ENCODE measurements at regions not wholly inside any gene's neighbourhood (a gene's known extent, or its start where the extent isn't known, plus 50 kb on each side); places are given as distances from the start of the nearest gene placed in this dataset.
"Not testable (repeated sequence)": the region's sequence is repeated elsewhere in the genome, so short reads cannot be mapped to it uniquely, and the experiment has no call there.

DNA sequence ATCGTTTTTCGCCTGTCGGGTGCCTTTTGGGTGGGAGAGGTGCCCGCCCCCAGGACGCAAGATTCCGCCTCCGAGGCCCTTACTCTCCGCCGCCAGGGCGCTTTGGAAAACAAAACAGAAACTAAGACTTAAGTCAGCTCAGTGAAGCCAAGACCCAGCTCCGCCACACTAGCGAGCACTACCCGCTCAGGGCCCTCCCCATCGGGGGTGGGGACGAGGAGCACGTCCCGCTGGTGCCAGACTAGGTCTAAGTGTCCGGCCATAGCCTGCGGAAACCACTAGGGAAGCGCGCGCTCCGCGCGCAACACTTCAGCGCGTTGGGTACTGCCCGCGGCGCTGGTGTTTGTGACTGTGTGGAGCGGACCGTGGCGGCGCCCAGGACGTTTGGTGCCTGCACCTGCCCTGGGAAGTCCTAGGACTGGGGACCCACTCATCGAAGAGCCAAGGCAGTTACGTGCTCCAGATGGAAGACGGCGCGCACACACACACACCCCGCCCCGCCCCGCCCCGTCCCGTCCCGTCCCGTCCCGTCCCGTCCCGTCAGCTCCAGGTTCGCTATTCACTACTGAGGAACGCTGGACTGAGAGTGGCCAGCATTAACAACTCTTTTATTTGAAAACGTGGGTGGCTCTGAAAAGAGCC lies 57.6 kb upstream of the BOLA1 start:
- not testable (repeated sequence) for DNase-seq

DNA sequence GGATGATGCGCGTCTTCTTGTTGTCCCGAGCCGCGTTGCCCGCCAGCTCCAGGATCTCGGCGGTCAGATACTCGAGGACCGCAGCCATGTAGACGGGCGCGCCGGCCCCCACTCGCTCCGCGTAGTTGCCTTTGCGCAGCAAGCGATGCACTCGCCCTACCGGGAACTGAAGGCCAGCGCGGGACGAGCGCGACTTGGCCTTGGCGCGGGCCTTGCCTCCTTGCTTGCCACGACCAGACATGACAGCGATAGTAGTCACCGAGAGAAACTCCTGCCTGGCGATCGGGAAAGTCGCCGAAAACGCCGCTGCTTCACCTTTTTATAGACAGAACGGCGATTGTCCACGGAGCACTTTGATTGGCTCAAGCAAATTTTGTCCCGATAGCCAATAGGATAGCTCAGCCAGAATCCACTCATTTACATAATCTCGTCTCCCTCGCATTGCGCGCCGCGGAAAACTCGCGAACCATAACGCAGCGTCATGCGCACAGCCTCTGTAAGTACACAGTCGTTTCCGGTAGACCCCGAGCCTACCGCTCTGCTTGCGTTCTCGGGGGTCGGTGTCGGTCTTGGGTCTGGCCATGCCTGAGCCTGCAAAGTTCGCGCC lies 56.8 kb upstream of the BOLA1 start:
- not testable (repeated sequence) for DNase-seq

DNA sequence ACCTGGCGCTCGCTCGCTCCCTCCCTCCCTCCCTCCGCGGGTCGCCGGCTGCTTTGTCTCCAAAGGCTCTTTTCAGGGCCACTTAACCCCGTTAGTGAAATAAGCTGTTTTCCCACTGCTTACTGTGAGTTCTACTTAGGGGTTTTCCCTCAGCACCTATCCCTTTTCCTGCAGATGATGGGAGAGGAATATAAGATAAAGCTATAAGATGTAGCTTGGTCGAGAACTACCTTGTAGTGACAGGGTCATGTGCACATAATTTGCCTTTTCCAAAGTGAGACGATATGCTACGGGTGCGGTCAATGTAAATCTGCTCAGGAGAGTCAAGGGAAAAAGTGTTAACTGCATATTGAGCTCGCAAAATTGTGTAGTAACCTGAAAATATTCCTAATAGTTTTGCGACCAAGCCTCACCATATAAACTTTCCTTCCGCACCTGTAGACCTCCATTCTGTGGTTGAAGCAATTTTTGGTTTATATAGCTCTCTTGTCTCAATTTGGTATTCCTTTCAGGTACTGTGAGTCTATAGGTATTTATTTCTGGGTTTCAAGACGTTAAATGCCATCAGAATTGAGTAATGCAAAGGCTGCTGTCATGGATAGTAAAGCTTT lies 55.8 kb upstream of the BOLA1 start:
- no peak for DNase-seq

DNA sequence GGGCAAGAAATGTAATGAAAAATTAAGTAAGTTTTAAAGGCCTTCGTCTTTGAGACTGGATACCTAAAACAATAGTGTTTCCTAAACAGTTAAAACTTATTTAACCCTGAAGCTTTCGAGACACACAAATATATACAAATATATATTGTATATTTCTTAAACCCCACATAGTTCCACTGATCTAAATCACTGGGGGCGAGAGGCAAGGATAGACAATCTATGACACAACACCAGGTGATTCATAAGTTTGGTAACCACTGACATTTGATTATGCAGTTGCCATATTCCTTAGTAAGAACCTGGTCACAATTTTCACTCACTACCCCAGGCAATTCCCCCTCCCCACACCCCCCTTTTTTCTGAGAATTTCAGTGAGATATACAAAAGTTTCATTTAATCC lies 55.3 kb upstream of the BOLA1 start:
- peak; percentile 19 for DNase-seq

DNA sequence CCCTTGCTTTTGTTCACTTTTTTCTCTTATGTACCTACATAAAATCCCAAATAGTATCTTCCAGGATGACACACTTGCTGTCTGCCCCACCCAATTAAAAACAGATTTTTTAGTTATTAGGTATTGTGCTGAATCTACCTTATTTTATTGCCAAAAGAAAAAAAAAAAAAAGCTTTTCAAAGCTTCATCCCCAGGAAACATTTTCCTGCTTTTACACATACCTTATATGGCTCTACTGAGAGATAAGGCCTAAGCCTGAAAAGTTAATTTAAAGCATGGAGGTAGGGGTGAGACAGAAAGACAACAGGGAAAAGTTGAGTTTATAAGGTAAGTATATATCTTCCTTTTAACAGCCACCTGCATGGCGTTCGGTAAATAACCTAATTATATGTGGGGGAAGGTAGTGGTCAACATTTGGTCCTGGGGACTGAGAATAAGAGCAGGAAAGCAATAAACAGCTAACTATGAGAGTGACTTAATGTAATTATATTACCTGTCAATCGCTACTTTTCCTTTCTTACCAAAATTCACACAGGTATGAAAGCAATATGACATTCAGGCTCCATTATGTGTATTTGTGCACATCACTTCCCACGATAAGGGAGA lies 54.6 kb upstream of the BOLA1 start:
- no peak for DNase-seq

DNA sequence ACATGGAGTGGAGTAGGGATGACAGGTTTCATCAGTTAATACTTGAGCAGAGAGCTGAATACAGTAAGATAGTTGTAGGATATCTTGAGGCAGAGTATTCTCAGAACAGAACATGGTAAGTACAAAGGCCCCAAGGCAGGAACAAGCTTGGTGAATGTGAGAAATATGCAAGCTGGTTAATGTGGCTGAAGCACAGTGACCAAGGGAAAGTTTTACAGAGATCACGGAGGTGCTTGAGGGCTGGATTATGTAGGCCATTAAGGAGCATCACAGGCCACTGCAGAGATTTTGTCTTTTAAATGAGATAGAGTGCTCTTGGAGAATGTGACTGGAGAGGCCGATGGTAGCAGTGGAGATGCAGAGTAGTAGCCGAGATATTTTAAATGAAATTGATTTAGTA lies 54.0 kb upstream of the BOLA1 start:
- peak; percentile 4 for DNase-seq

DNA sequence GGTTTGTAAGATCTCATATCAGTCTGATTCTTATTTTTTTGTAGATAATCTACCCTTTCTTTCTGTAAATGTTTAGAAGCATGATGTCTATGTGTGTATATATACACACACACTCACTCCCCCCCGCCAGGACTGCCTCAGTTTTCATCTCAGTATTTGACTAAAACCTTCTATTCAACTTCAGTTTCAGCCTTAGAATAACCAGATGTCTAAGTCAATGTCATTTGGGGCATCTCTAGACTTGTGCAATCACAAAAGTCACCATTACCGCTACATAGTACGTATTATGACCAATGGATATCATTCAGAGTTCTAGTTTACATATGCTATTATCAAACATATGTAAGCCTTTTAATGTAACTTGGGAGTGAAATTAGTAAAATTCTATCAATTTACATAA lies 53.3 kb upstream of the BOLA1 start:
- peak; percentile 17 for DNase-seq

DNA sequence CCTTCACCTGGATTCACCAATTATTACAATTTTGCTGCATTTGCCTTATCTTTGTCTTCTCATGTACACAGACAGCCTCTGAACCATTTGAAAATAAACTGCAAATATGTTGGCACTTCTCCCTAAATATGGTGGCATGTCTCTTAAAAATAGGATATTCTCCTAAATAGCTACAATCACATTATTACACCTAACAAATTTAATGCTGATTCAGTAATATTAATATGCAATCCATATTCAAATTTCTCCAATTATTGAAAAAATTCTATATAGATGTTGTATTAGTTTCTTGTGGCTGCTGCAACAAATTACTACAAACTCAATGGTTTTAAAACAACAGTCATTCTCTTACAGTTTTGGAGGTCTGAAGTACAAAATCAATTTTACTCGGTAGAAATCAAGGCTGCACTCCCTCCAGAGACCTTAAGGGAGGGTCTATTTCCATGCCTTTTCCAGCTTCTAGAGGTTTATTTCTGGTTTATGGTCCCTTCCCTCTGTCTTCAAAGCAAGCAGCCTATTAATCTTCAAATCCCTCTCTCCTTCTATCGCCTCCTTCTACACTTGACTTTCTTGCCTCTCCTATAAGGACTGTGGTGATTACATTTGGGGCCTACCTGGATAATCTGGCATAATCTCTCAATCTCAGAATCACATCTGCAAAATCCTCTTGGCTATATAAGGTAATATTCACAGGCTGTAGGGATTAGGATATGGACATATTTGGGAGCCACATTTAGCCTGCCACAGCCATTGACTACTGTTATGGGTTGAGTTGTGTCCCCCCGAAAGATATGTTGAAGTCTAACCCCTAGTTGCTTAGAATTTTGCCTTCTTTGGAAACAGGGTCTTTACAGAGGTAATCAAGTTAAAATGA lies 52.5 kb upstream of the BOLA1 start:
- DNase-seq, result no peak

DNA sequence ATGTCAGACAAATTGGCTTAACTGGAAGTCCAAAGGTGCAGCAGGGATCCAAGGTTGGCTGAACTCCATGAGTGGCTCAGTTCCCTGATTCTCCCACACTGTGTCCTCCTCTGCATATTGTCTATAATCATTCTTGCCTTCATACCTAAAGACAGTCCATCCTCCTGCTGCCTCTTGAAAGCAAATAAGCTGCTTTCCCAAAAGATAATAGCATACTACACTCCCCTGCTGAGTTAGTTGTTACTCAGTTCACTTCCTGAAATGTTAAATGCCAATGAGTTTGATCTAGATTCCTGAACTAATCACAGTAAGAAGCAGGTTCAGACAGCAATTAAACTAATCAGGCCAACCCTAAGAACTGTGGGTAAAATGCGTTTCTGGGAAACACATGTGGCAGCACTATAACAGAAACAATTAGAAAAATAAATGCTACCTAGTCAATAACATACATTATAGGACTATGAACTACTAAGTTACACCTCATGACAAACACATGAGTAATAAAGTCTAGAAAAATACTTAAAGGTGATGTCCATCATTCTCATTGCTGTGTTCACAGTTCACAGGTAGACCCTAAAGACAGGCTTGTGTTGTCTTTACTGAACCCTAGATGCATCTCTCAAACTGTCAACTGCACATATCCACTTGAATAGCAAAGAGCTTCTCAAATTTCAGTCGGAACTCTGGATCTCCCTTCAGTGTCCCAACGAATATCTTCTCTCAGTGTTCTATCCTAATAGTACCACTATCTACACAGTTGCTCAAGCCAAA lies 50.8 kb upstream of the BOLA1 start:
- DNase-seq, result no peak

DNA sequence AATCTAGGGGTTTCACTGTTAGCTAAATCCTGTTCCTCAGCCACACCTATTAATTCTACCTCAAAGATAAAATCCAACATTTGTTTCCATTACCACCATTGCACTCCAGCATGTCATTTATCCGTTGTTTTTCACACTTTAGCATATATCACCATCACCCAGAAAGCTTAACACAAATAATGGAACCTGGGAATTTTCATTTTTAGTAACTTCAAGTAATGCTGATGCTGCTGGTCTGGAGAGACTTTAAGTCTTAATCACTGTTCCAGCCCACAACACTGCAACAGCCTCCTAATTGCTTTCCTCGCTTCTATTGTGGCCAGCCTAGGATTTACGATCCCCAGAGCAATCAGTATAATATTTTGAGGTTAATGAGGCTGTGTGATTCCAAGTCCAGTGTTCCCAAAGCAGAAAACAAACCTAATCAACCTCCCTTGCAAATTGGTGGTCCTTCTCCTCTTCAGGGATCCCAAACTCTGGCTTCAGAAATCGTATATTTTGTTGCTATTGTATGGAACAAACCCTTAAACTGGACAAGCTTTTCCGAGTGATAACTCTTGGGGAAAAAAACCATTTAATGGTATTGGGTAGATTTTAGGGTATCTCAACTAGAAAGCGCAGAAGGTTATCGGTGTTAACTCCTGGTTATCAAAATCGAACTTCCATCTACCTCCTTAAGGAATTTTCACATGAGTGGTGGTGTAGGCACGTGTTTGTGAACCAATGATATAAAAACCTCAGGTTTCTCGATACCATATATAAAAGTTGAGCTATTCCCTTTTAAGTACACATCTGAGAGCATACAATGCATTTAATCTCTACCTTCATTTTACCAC lies 50.0 kb upstream of the BOLA1 start:
- no peak for DNase-seq
